T-cell (primary cell): ENCODE measurements at regions not wholly inside any gene's neighbourhood (a gene's known extent, or its start where the extent isn't known, plus 50 kb on each side); places are given as distances from the start of the nearest gene placed in this dataset.
"Not testable (repeated sequence)": the region's sequence is repeated elsewhere in the genome, so short reads cannot be mapped to it uniquely, and the experiment has no call there.

Experiments used
- ATAC-seq, 4 experiments: fragments of 200-7000 bp in 3 of 4; fragments of 150-1000 bp in 1 of 4; cut with Tn5 transposase; replicated peaks in 1 of 4; 1 replicate in 3 of 4; 2 replicates in 1 of 4; pipeline ENCODE4 v1.10.0; 2021; ENCODE audit warnings: moderate library complexity in 3 of 4, mild to moderate bottlenecking in 2 of 4, moderate number of reproducible peaks in 1 of 4
- CTCF ChIA-PET, 2 donors: fragments of 300-600 bp; sonication (Branson Sonifier 250); formaldehyde crosslinking; loops; one replicate each; lab custom pipeline; 2022; ENCODE audit warnings: antibody characterized with exemption in 2 of 2; lab: Charles Lee
- POLR2A ChIA-PET, 2 donors: fragments of 300-600 bp; sonication (Branson Sonifier 250); formaldehyde crosslinking; loops; one replicate each; lab custom pipeline; 2022; ENCODE audit warnings: antibody characterized with exemption in 2 of 2; lab: Charles Lee
- DNase-seq, 35 experiments: peaks; one replicate each; pipeline versions ENCODE4 v3.0.0 to v3.0.0-alpha.2; 2013 to 2023
- H3K27ac ChIP-seq: one replicate; pipeline ENCODE4 v1.5.1; 2013; ENCODE audit warnings: low read length
- H3K27me3 ChIP-seq, 2 experiments: replicated peaks in 1 of 2; 1 replicate in 1 of 2; 2 replicates in 1 of 2; pipeline versions ENCODE4 v1.6.1 to v1.7.0; 2013; ENCODE audit warnings: low read length in 1 of 2, mixed read lengths in 1 of 2; ENCODE audit not compliant: control insufficient read depth in 2 of 2, insufficient read depth in 2 of 2; ENCODE audit errors: extremely low read depth in 1 of 2
- H3K36me3 ChIP-seq, 2 donors: 1 replicate in 1 of 2; 2 replicates in 1 of 2; pipeline versions ENCODE4 v1.6.1 to v1.7.0; 2013; ENCODE audit warnings: low read length in 1 of 2; ENCODE audit not compliant: control insufficient read depth in 2 of 2, insufficient read depth in 1 of 2; ENCODE audit errors: extremely low read depth in 1 of 2
- H3K4me1 ChIP-seq, 2 experiments: 1 replicate in 1 of 2; 2 replicates in 1 of 2; pipeline versions ENCODE4 v1.6.1 to v1.7.0; 2013; ENCODE audit warnings: low read length in 2 of 2, mixed read lengths in 1 of 2; ENCODE audit not compliant: insufficient read depth in 2 of 2, control insufficient read depth in 1 of 2; ENCODE audit errors: extremely low read depth in 1 of 2
- H3K4me3 ChIP-seq, 2 donors: 1 replicate in 1 of 2; 2 replicates in 1 of 2; pipeline versions ENCODE4 v1.5.1 to v1.7.0; 2013; ENCODE audit warnings: mild to moderate bottlenecking in 2 of 2, low read length in 1 of 2, moderate library complexity in 1 of 2; ENCODE audit not compliant: control insufficient read depth in 1 of 2; ENCODE audit errors: extremely low read depth in 1 of 2
- H3K9me3 ChIP-seq: 2 replicates; pipeline ENCODE4 v1.7.0; 2013
- H3K27ac Mint-ChIP-seq, 2 donors: one replicate each; pipeline ENCODE4 v1.8.0; 2020 to 2021; ENCODE audit warnings: mild to moderate bottlenecking in 2 of 2, mixed read lengths in 2 of 2
- H3K27me3 Mint-ChIP-seq, 2 donors: one replicate each; pipeline ENCODE4 v1.8.0; 2021 to 2022; ENCODE audit warnings: mixed read lengths in 2 of 2
- H3K36me3 Mint-ChIP-seq: one replicate; pipeline ENCODE4 v1.8.0; 2021; ENCODE audit warnings: mixed read lengths
- H3K4me1 Mint-ChIP-seq, 3 donors: one replicate each; pipeline ENCODE4 v1.8.0; 2020 to 2022; ENCODE audit warnings: mixed read lengths in 3 of 3, mild to moderate bottlenecking in 1 of 3
- H3K4me3 Mint-ChIP-seq, 3 donors: one replicate each; pipeline ENCODE4 v1.8.0; 2020 to 2022; ENCODE audit warnings: mild to moderate bottlenecking in 3 of 3, mixed read lengths in 3 of 3, moderate library complexity in 3 of 3
- H3K9me3 Mint-ChIP-seq, 3 donors: one replicate each; pipeline ENCODE4 v1.8.0; 2020 to 2022; ENCODE audit warnings: mixed read lengths in 3 of 3
- WGBS: methylation state at CpG from one replicate; pipeline ENCODE4 v1.1.5; 2013; ENCODE audit warnings: missing lambda C conversion rate; ENCODE audit not compliant: insufficient coverage; 5-methylcytosine and 5-hydroxymethylcytosine counted together

DNA sequence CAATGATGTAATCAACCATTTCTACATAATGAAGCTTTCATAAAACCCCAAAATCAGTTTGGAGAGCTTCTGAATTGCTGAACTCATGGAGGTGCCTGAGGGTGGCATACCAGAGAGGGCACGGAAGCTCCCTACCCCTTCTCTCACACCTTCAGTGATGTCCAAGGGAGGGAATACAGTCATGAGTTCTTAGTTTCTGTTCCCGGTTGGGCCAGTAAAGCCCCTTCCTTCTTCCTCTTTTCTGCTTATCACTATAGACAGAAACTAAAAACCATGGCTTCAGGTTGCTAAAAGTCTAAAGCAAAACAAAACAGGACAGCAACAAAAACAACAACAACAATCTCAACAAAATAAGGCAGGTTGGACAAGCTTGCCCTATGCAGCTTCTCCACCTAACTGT, 260.0 kb downstream of the SPATA31A6 start:
- H3K9me3 ChIP-seq, H3K4me1 ChIP-seq, H3K9me3 Mint-ChIP-seq, CTCF ChIA-PET, H3K4me3 Mint-ChIP-seq, H3K36me3 ChIP-seq, H3K27ac ChIP-seq, H3K4me1 Mint-ChIP-seq, H3K27ac Mint-ChIP-seq, POLR2A ChIA-PET, H3K4me3 ChIP-seq, H3K27me3 ChIP-seq, H3K27me3 Mint-ChIP-seq, DNase-seq, H3K36me3 Mint-ChIP-seq, ATAC-seq: not testable (repeated sequence)
- 40% methylated on average over 1 of the region's 2 CpGs for WGBS

GRCh38 chr9:42461436-42461835, 278.0 kb downstream of the SPATA31A6 start:
- H3K4me1 ChIP-seq, ATAC-seq, H3K36me3 Mint-ChIP-seq, DNase-seq, H3K36me3 ChIP-seq, H3K4me3 Mint-ChIP-seq, H3K27ac ChIP-seq, H3K4me3 ChIP-seq, POLR2A ChIA-PET, H3K27ac Mint-ChIP-seq, H3K9me3 ChIP-seq, H3K9me3 Mint-ChIP-seq, H3K27me3 Mint-ChIP-seq, H3K27me3 ChIP-seq, H3K4me1 Mint-ChIP-seq, CTCF ChIA-PET: not testable (repeated sequence)
- no CpG with 5 or more reads among the region's 2 CpGs for WGBS

DNA sequence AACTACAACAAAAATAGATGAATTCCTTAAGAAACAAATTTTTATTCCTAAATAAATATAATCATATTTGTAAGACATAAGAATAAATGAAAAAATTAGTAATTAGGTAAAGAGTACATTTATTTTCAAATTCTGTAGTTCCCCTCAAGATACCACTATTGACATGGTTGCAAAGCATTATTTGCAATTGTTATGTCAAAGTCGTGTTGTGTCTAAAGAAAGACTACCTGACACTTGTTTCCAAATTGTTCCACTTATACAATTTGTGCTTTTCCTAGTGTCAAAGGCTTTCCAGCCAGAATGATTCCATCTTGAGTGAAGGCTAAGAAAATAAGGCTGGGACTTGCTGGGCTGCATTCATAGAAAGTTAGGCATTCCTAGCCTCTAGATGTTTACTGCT, 278.4 kb downstream of the SPATA31A6 start:
- ATAC-seq, H3K9me3 Mint-ChIP-seq, H3K4me1 ChIP-seq, H3K4me1 Mint-ChIP-seq, H3K36me3 Mint-ChIP-seq, DNase-seq, H3K9me3 ChIP-seq, H3K27me3 ChIP-seq, H3K27ac ChIP-seq, POLR2A ChIA-PET, H3K27me3 Mint-ChIP-seq, H3K36me3 ChIP-seq, H3K4me3 ChIP-seq, CTCF ChIA-PET, H3K27ac Mint-ChIP-seq, H3K4me3 Mint-ChIP-seq: not testable (repeated sequence)
- no CpG with 5 or more reads among the region's 1 CpG for WGBS

- H3K36me3 ChIP-seq, H3K27me3 Mint-ChIP-seq, H3K27me3 ChIP-seq, H3K4me3 Mint-ChIP-seq, CTCF ChIA-PET, H3K9me3 ChIP-seq, H3K4me1 ChIP-seq, H3K36me3 Mint-ChIP-seq, H3K4me1 Mint-ChIP-seq, H3K4me3 ChIP-seq, H3K27ac Mint-ChIP-seq, H3K9me3 Mint-ChIP-seq, H3K27ac ChIP-seq, ATAC-seq, DNase-seq, POLR2A ChIA-PET: not testable (repeated sequence)
- WGBS: no CpG with 5 or more reads among the region's 3 CpGs
Measured at GRCh38 chr9:42463981-42464380, 280.5 kb downstream of the SPATA31A6 start.

DNA sequence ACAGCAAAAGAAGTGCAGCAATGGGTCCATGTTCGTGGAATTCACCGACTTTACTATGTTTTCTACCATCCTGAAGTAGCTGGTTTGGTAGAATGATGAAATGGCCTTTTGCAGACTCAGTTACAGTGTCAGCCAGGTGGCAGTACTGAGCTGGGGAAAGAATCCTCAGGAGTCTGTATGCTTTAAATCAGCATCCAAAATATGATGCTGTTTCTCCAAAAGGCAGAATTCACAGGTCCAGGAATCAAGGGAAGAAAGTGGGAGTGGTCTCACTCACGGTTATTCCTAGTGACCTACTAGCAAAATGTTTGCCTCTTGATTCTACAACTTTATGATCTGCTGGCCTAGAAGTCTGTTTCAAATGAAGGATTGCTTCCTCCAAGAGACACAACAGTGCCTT, 287.1 kb downstream of the SPATA31A6 start:
- H3K4me3 ChIP-seq, H3K4me3 Mint-ChIP-seq, H3K27ac ChIP-seq, H3K9me3 ChIP-seq, H3K27me3 ChIP-seq, H3K36me3 ChIP-seq, H3K9me3 Mint-ChIP-seq, H3K27ac Mint-ChIP-seq, H3K36me3 Mint-ChIP-seq, H3K4me1 ChIP-seq, ATAC-seq, H3K4me1 Mint-ChIP-seq, CTCF ChIA-PET, H3K27me3 Mint-ChIP-seq, POLR2A ChIA-PET: not testable (repeated sequence)
- no CpG with 5 or more reads among the region's 3 CpGs for WGBS
- peak in 1 of 35 experiments; percentile 9 for DNase-seq

- WGBS: no CpG with 5 or more reads among the region's 2 CpGs
Measured at GRCh38 chr9:42490989-42491388, 307.5 kb downstream of the SPATA31A6 start.

GRCh38 chr9:42502620-42503264, 319.3 kb downstream of the SPATA31A6 start:
- not testable (repeated sequence) for ATAC-seq

More at GRCh38 chr9:42490989-42491388, 307.5 kb downstream of the SPATA31A6 start:
- DNase-seq, H3K36me3 Mint-ChIP-seq, H3K4me3 Mint-ChIP-seq, H3K4me3 ChIP-seq, POLR2A ChIA-PET, H3K27ac ChIP-seq, H3K27me3 Mint-ChIP-seq, H3K9me3 ChIP-seq, H3K36me3 ChIP-seq, H3K27me3 ChIP-seq, H3K4me1 ChIP-seq, CTCF ChIA-PET, H3K4me1 Mint-ChIP-seq, H3K27ac Mint-ChIP-seq, H3K9me3 Mint-ChIP-seq: not testable (repeated sequence)
- ATAC-seq: peak in 1 of 4 experiments; percentile 39

More at GRCh38 chr9:42502620-42503264, 319.3 kb downstream of the SPATA31A6 start:
- H3K27me3 ChIP-seq, H3K36me3 Mint-ChIP-seq, H3K36me3 ChIP-seq, H3K9me3 ChIP-seq, H3K4me3 ChIP-seq, H3K9me3 Mint-ChIP-seq, DNase-seq, H3K4me3 Mint-ChIP-seq, H3K4me1 Mint-ChIP-seq, H3K27ac ChIP-seq, H3K27me3 Mint-ChIP-seq, CTCF ChIA-PET, H3K4me1 ChIP-seq, H3K27ac Mint-ChIP-seq, POLR2A ChIA-PET: not testable (repeated sequence)
- WGBS: 95% methylated on average over 9 of the region's 12 CpGs
